ENCODE measurements at regions not wholly inside any gene's neighbourhood (a gene's known extent, or its start where the extent isn't known, plus 50 kb on each side); places are given as distances from the start of the nearest gene placed in this dataset.

GRCh38 chr2:41955316-41956043 lies 92.3 kb upstream of the PKDCC start:
- DNase-seq (ENCODE audit: low read depth): no peak

GRCh38 chr2:41957431-41957830 lies 90.4 kb upstream of the PKDCC start:
- DNase-seq (ENCODE audit: low read depth): no peak

- DNase-seq (ENCODE audit: low read depth): no peak
Observed at GRCh38 chr2:41958251-41958650, 89.6 kb upstream of the PKDCC start.

- no peak for DNase-seq (ENCODE audit: low read depth)
Observed at GRCh38 chr2:41958775-41959174, 89.0 kb upstream of the PKDCC start.

- no peak for DNase-seq (ENCODE audit: low read depth)
Observed at GRCh38 chr2:41959760-41960159, 88.1 kb upstream of the PKDCC start.

GRCh38 chr2:41962922-41963622 lies 84.7 kb upstream of the PKDCC start:
- DNase-seq (ENCODE audit: low read depth): no peak

- no peak for DNase-seq (ENCODE audit: low read depth)
Observed at GRCh38 chr2:41963661-41964525, 83.9 kb upstream of the PKDCC start.

- no peak for DNase-seq (ENCODE audit: low read depth)
Observed at GRCh38 chr2:41965173-41965908, 82.5 kb upstream of the PKDCC start.

- no peak for DNase-seq (ENCODE audit: low read depth)
Observed at GRCh38 chr2:41965909-41966295, 81.9 kb upstream of the PKDCC start.

GRCh38 chr2:41966431-41966893 lies 81.4 kb upstream of the PKDCC start:
- no peak for DNase-seq (ENCODE audit: low read depth)

GRCh38 chr2:41966920-41967319 lies 80.9 kb upstream of the PKDCC start:
- DNase-seq (ENCODE audit: low read depth): no peak

- DNase-seq (ENCODE audit: low read depth): no peak
Observed at GRCh38 chr2:41967476-41968181, 80.2 kb upstream of the PKDCC start.

- DNase-seq (ENCODE audit: low read depth): no peak
Observed at GRCh38 chr2:41968182-41968578, 79.6 kb upstream of the PKDCC start.

- no peak for DNase-seq (ENCODE audit: low read depth)
Observed at GRCh38 chr2:41970988-41971660, 76.7 kb upstream of the PKDCC start.

- no peak for DNase-seq (ENCODE audit: low read depth)
Observed at GRCh38 chr2:41972179-41972578, 75.6 kb upstream of the PKDCC start.

GRCh38 chr2:41972819-41973218 lies 75.0 kb upstream of the PKDCC start:
- no peak for DNase-seq (ENCODE audit: low read depth)

- no peak for DNase-seq (ENCODE audit: low read depth)
Observed at GRCh38 chr2:41973871-41974270, 74.0 kb upstream of the PKDCC start.

- no peak for DNase-seq (ENCODE audit: low read depth)
Observed at GRCh38 chr2:41981417-41981816, 66.4 kb upstream of the PKDCC start.

- DNase-seq (ENCODE audit: low read depth): no peak
Observed at GRCh38 chr2:41985573-41986095, 62.2 kb upstream of the PKDCC start.

- no peak for DNase-seq (ENCODE audit: low read depth)
Observed at GRCh38 chr2:41989501-41990180, 58.2 kb upstream of the PKDCC start.
